DND-41 (cell line): ENCODE measurements at regions not wholly inside any gene's neighbourhood (a gene's known extent, or its start where the extent isn't known, plus 50 kb on each side); places are given as distances from the start of the nearest gene placed in this dataset.

Experiments used
- ATAC-seq: fragments of 200-7000 bp; cut with Tn5 transposase; 3 replicates; pipeline ENCODE4 v1.9.1; 2021; ENCODE audit warnings: low read depth; ENCODE audit not compliant: insufficient read depth
- DNase-seq: peaks from one replicate; pipeline ENCODE4 v3.0.0-alpha.2; 2020
- H2AFZ ChIP-seq: 2 replicates; pipeline ENCODE4 v1.6.0; 2012; ENCODE audit warnings: low read depth, low read length
- H3K27ac ChIP-seq: 2 replicates; pipeline ENCODE4 v1.5.1; 2012; ENCODE audit warnings: low read length, inconsistent platforms
- H3K27me3 ChIP-seq: fragments of 200-600 bp; sonication (generic); 2 replicates; pipeline ENCODE4 v1.6.0; 2012; ENCODE audit warnings: low read length, mild to moderate bottlenecking, inconsistent platforms; ENCODE audit not compliant: insufficient read depth, poor library complexity
- H3K36me3 ChIP-seq: 2 replicates; pipeline ENCODE4 v1.5.1; 2012; ENCODE audit warnings: low read length, inconsistent platforms; ENCODE audit not compliant: insufficient read depth
- H3K4me1 ChIP-seq: 2 replicates; pipeline ENCODE4 v1.5.1; 2012; ENCODE audit warnings: mild to moderate bottlenecking, low read length; ENCODE audit not compliant: insufficient read depth
- H3K4me2 ChIP-seq: 2 replicates; pipeline ENCODE4 v1.6.0; 2012; ENCODE audit warnings: mild to moderate bottlenecking, moderate library complexity, low read length, inconsistent platforms; ENCODE audit not compliant: insufficient read depth
- H3K4me3 ChIP-seq, 2 experiments: fragments of 200-600 bp in 1 of 2; shearing (Covaris generic) in 1 of 2; 2 replicates each; pipeline ENCODE4 v1.5.1; 2012 to 2016; ENCODE audit warnings: inconsistent platforms in 2 of 2, low read length in 2 of 2, mild to moderate bottlenecking in 2 of 2, low read depth in 1 of 2, moderate library complexity in 1 of 2
- H3K79me2 ChIP-seq: 2 replicates; pipeline ENCODE4 v1.6.0; 2012; ENCODE audit warnings: low read length, inconsistent platforms; ENCODE audit not compliant: insufficient read depth
- H3K9ac ChIP-seq: 2 replicates; pipeline ENCODE4 v1.6.0; 2012; ENCODE audit warnings: low read depth, mild to moderate bottlenecking, inconsistent platforms, low read length, moderate library complexity
- H3K9me3 ChIP-seq: 2 replicates; pipeline ENCODE4 v1.5.1; 2012; ENCODE audit warnings: low read length, moderate library complexity, mild to moderate bottlenecking, inconsistent platforms; ENCODE audit not compliant: insufficient read depth, severe bottlenecking
- H4K20me1 ChIP-seq: 2 replicates; pipeline ENCODE4 v1.6.0; 2012; ENCODE audit warnings: low read length; ENCODE audit not compliant: insufficient read depth
- CTCF ChIP-seq: IDR thresholded peaks from 2 replicates; pipeline ENCODE4 v1.5.1; 2012; ENCODE audit warnings: borderline replicate concordance, low read length, moderate library complexity, mild to moderate bottlenecking; ENCODE audit not compliant: poor library complexity, severe bottlenecking; ENCODE audit errors: extremely low read depth
- EZH2 ChIP-seq: IDR thresholded peaks from 3 replicates; pipeline ENCODE4 v1.6.1; 2012; ENCODE audit warnings: borderline replicate concordance, low read depth, mild to moderate bottlenecking, moderate library complexity, low read length, inconsistent platforms; ENCODE audit not compliant: severe bottlenecking

GRCh38 chr4:117831060-117831683 lies 203.1 kb upstream of the NDST3 start:
- H3K27me3 ChIP-seq = no peaks in the 10 kb centered on the region
- TF ChIP-seq EZH2 (no peak), CTCF (no peak)
- no peak overlapping the region for H3K4me2 ChIP-seq
- no peaks in the 10 kb centered on the region for H3K9me3 ChIP-seq
- H4K20me1 ChIP-seq = no peaks in the 10 kb centered on the region
- no peaks in the 10 kb centered on the region for H3K79me2 ChIP-seq
- DNase-seq = no peak
- H3K27ac ChIP-seq = no peak overlapping the region
- no peak overlapping the region for H3K4me3 ChIP-seq
- H3K4me1 ChIP-seq = no peaks in the 10 kb centered on the region
- H2AFZ ChIP-seq = no peak overlapping the region
- no peak overlapping the region for H3K9ac ChIP-seq
- no peaks in the 10 kb centered on the region for H3K36me3 ChIP-seq
- ATAC-seq = no peak; the same call in 2 of the 3 replicates

GRCh38 chr4:117835566-117835965 lies 198.7 kb upstream of the NDST3 start:
- Histone ChIP-seq H3K4me2 (no peak overlapping the region), H3K9me3 (no peaks in the 10 kb centered on the region), H3K79me2 (no peaks in the 10 kb centered on the region), H3K27me3 (no peaks in the 10 kb centered on the region), H3K4me3 (no peak overlapping the region), H4K20me1 (no peaks in the 10 kb centered on the region), H3K36me3 (no peaks in the 10 kb centered on the region), H2AFZ (no peak overlapping the region), H3K9ac (no peak overlapping the region), H3K27ac (no peak overlapping the region), H3K4me1 (peaks cover 6% of the 10 kb centered on the region; the same call in 1 of the 2 replicates)
- no peak for TF ChIP-seq EZH2
- no peak for TF ChIP-seq CTCF
- ATAC-seq = no peak
- no peak for DNase-seq

- Histone ChIP-seq H3K79me2 (no peaks in the 10 kb centered on the region), H3K9ac (no peak overlapping the region), H3K27me3 (no peaks in the 10 kb centered on the region), H3K36me3 (no peaks in the 10 kb centered on the region), H2AFZ (no peak overlapping the region), H3K27ac (no peak overlapping the region), H3K9me3 (peaks cover 3% of the 10 kb centered on the region), H3K4me3 (no peak overlapping the region), H3K4me2 (no peak overlapping the region), H4K20me1 (no peaks in the 10 kb centered on the region), H3K4me1 (no peaks in the 10 kb centered on the region)
- TF ChIP-seq CTCF = no peak
- no peak for TF ChIP-seq EZH2
- DNase-seq (no peak), ATAC-seq (no peak)
These were observed 189.7 kb upstream of the NDST3 start for GRCh38 chr4:117844594-117844993.

- Histone ChIP-seq H3K9ac (no peak overlapping the region), H4K20me1 (no peaks in the 10 kb centered on the region), H3K4me2 (no peak overlapping the region), H3K79me2 (no peaks in the 10 kb centered on the region), H3K36me3 (no peaks in the 10 kb centered on the region), H3K27ac (no peak overlapping the region), H3K4me3 (no peak overlapping the region), H3K4me1 (no peaks in the 10 kb centered on the region), H2AFZ (no peak overlapping the region), H3K9me3 (peaks cover 10% of the 10 kb centered on the region), H3K27me3 (no peaks in the 10 kb centered on the region)
- TF ChIP-seq CTCF (no peak), EZH2 (no peak)
- DNase-seq (no peak), ATAC-seq (peak; percentile 17; the same call in 1 of the 3 replicates)
These were observed 189.0 kb upstream of the NDST3 start for GRCh38 chr4:117845270-117845669.
